Calu3 (cell line): ENCODE measurements at regions not wholly inside any gene's neighbourhood (a gene's known extent, or its start where the extent isn't known, plus 50 kb on each side); places are given as distances from the start of the nearest gene placed in this dataset.

Experiments used
- BruUV-seq: library from RNA; stranded (reverse); fragments of 400-500 nt; replicated peaks from 2 replicates; lab custom pipeline; 2021; lab: Mats Ljungman, UMichigan
- CTCF ChIA-PET: fragments of 300-600 bp; sonication (Branson Sonifier 250); formaldehyde crosslinking; loops from one replicate; lab custom pipeline; 2022; ENCODE audit warnings: antibody characterized with exemption; lab: Charles Lee
- DNase-seq: peaks from one replicate; pipeline ENCODE4 v3.0.0; 2022
- H3K27ac Mint-ChIP-seq: one replicate; pipeline ENCODE4 v1.8.0; 2022; ENCODE audit warnings: mixed read lengths; ENCODE audit not compliant: unreplicated experiment
- H3K27me3 Mint-ChIP-seq: one replicate; pipeline ENCODE4 v1.8.0; 2022; ENCODE audit warnings: mixed read lengths; ENCODE audit not compliant: unreplicated experiment
- H3K36me3 Mint-ChIP-seq: one replicate; pipeline ENCODE4 v1.8.0; 2022; ENCODE audit warnings: mild to moderate bottlenecking, moderate library complexity, mixed read lengths; ENCODE audit not compliant: insufficient read depth, unreplicated experiment
- H3K4me1 Mint-ChIP-seq: one replicate; pipeline ENCODE4 v1.8.0; 2022; ENCODE audit warnings: mild to moderate bottlenecking, low read depth, mixed read lengths; ENCODE audit not compliant: unreplicated experiment
- H3K4me3 Mint-ChIP-seq: one replicate; pipeline ENCODE4 v1.8.0; 2022; ENCODE audit warnings: mild to moderate bottlenecking, low read depth, moderate library complexity, mixed read lengths; ENCODE audit not compliant: unreplicated experiment
- H3K9me3 Mint-ChIP-seq: one replicate; pipeline ENCODE4 v1.8.0; 2022; ENCODE audit warnings: low read depth, mixed read lengths; ENCODE audit not compliant: unreplicated experiment
- CTCF ChIP-seq: fragments of 200-600 bp; IDR thresholded peaks from one replicate; pipeline ENCODE4 v1.8.0; 2022; ENCODE audit warnings: antibody characterized with exemption; ENCODE audit not compliant: unreplicated experiment
- intact Hi-C: fragments of 100-400 bp; cut with micrococcal nuclease; formaldehyde crosslinking; loops from one replicate; pipeline ENCODE4 v1.10.0; 2022; ENCODE audit not compliant: unreplicated experiment

GRCh38 chr13:100746953-100747683 lies 72.5 kb upstream of the TMTC4 start:
- no peak for DNase-seq
- H3K36me3 Mint-ChIP-seq = no peaks in the 10 kb centered on the region
- H3K27ac Mint-ChIP-seq = no peak overlapping the region
- peaks cover 15% of the 10 kb centered on the region for H3K27me3 Mint-ChIP-seq
- H3K4me1 Mint-ChIP-seq = no peaks in the 10 kb centered on the region
- CTCF ChIA-PET = no interaction called here
- H3K4me3 Mint-ChIP-seq = no peak overlapping the region
- BruUV-seq = no TSS peak
- TF ChIP-seq CTCF = no peak
- H3K9me3 Mint-ChIP-seq = no peaks in the 10 kb centered on the region
- intact Hi-C loops = no loop called here

- no peak overlapping the region for H3K27ac Mint-ChIP-seq
- H3K9me3 Mint-ChIP-seq = no peaks in the 10 kb centered on the region
- H3K4me3 Mint-ChIP-seq = no peak overlapping the region
- H3K27me3 Mint-ChIP-seq = no peaks in the 10 kb centered on the region
- H3K4me1 Mint-ChIP-seq = no peaks in the 10 kb centered on the region
- CTCF ChIA-PET = no interaction called here
- H3K36me3 Mint-ChIP-seq = no peaks in the 10 kb centered on the region
- no TSS peak for BruUV-seq
- intact Hi-C loops = no loop called here
- TF ChIP-seq CTCF = no peak
- DNase-seq = no peak
Measured at GRCh38 chr13:100738176-100738855, 63.7 kb upstream of the TMTC4 start.

- CTCF ChIA-PET = no interaction called here
- Mint-ChIP-seq H3K4me1 (no peaks in the 10 kb centered on the region), H3K9me3 (no peaks in the 10 kb centered on the region), H3K36me3 (no peaks in the 10 kb centered on the region), H3K27ac (no peak overlapping the region), H3K4me3 (no peak overlapping the region), H3K27me3 (no peaks in the 10 kb centered on the region)
- intact Hi-C loops = no loop called here
- no peak for DNase-seq
- no TSS peak for BruUV-seq
- no peak for TF ChIP-seq CTCF
Measured at GRCh38 chr13:100735494-100735893, 60.9 kb upstream of the TMTC4 start.

GRCh38 chr13:100734194-100734720 lies 59.7 kb upstream of the TMTC4 start:
- H3K9me3 Mint-ChIP-seq = no peaks in the 10 kb centered on the region
- DNase-seq = no peak
- intact Hi-C loops = no loop called here
- no peaks in the 10 kb centered on the region for H3K36me3 Mint-ChIP-seq
- no TSS peak for BruUV-seq
- TF ChIP-seq CTCF = no peak
- no peak overlapping the region for H3K27ac Mint-ChIP-seq
- no peaks in the 10 kb centered on the region for H3K27me3 Mint-ChIP-seq
- no peaks in the 10 kb centered on the region for H3K4me1 Mint-ChIP-seq
- no peak overlapping the region for H3K4me3 Mint-ChIP-seq
- CTCF ChIA-PET = no interaction called here
